ENCODE measurements at regions not wholly inside any gene's neighbourhood (a gene's known extent, or its start where the extent isn't known, plus 50 kb on each side); places are given as distances from the start of the nearest gene placed in this dataset.

DNA sequence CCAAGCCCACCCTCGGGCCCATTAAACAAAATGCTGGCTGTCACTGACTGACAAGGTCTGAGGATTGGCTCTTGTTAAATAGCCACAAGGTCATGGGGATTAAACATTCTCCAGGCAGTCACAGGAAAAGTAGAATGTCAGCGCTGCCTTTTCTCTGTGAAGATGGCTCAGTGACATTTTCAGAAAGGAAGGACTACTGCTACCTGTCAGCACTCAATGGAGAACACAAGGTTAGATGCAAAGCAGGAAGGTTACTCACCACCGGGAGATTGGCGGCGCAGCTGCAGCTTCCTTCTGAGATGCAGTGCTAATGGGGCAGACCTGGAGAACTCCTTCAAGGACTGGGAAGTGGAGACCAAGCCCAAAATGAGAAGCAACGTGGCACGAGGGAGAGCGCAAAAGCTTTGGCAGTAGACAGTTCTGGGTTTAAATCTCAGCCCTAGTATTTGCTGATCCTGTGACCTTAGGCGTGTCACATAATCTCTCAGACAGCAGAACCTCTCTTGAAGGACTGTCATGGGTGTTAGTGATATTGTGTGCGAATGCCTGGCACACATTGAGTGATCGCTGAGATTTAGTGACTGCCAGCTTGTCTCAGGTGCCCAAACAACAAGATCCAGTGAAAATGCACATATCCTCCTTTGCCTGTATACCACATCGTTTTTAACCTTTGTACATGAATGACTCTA is 213.1 kb upstream of the BOD1L1 start:
- Histone ChIP-seq H3K27ac (ENCODE audit: low read length) (peak overlapping the region; percentile 77), H3K36me3 (ENCODE audit: control insufficient read depth, insufficient read depth, low read length) (no peaks in the 10 kb centered on the region), H3K9me3 (ENCODE audit: control insufficient read depth, low read depth, low read length) (no peaks in the 10 kb centered on the region), H3K4me1 (ENCODE audit: control insufficient read depth, insufficient read depth, low read length) (peaks cover 16% of the 10 kb centered on the region), H3K4me3 (ENCODE audit: low read length) (peak overlapping the region; percentile 24), H3K27me3 (ENCODE audit: control insufficient read depth, insufficient read depth, low read length) (no peaks in the 10 kb centered on the region)
- WGBS (ENCODE audit: insufficient coverage, low lambda C conversion rate) = no CpG with 5 or more reads among the region's 12 CpGs
- peak in 1 of 2 donors; percentile 78 for DNase-seq

DNA sequence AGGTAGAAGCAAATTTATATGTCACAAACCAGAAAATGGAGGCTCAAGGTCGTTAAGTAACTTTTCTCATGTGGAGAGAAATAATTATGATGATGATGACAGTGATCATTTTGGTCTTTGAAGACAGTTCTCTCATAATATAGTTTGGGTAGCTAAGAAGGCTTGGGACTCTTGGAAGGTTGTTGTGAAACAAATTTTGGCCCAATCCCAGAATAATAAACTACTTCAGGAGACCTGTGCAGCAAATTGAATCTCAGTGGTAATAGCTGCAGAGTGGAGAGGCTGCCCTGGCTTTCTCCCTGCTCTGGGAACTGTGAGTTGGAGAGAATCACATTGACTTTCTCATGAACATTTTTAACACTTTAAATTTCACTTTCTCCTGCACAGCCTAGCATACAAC is 217.2 kb upstream of the BOD1L1 start:
- Histone ChIP-seq H3K4me1 (ENCODE audit: control insufficient read depth, insufficient read depth, low read length) (peaks cover 7% of the 10 kb centered on the region), H3K36me3 (ENCODE audit: control insufficient read depth, insufficient read depth, low read length) (no peaks in the 10 kb centered on the region), H3K4me3 (ENCODE audit: low read length) (no peak overlapping the region), H3K9me3 (ENCODE audit: control insufficient read depth, low read depth, low read length) (no peaks in the 10 kb centered on the region), H3K27me3 (ENCODE audit: control insufficient read depth, insufficient read depth, low read length) (no peaks in the 10 kb centered on the region), H3K27ac (ENCODE audit: low read length) (no peak overlapping the region)
- DNase-seq = no peak
- no CpG with 5 or more reads among the region's 1 CpG for WGBS (ENCODE audit: insufficient coverage, low lambda C conversion rate)

DNA sequence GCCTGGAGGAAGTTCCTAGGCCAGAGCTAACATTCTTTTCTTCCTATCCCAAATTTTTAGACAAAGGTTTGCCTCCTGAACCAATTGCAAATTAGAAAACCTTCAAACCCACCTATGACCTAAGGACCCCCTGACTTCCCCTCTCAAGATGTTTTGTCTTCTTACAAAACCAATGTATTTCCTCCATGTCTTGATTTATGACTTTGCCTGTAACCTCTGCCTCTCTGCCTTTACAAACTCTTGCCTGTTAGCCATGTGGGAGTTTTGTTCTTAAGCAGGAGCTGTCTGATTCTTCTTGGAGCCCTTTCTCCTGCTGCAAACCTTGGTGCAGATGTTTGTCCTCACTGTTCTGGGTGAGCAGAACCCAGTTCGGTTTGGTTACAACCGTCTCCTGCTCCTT is 222.3 kb upstream of the BOD1L1 start:
- DNase-seq = no peak
- Histone ChIP-seq H3K4me1 (ENCODE audit: control insufficient read depth, insufficient read depth, low read length) (no peaks in the 10 kb centered on the region), H3K9me3 (ENCODE audit: control insufficient read depth, low read depth, low read length) (no peaks in the 10 kb centered on the region), H3K27me3 (ENCODE audit: control insufficient read depth, insufficient read depth, low read length) (no peaks in the 10 kb centered on the region), H3K4me3 (ENCODE audit: low read length) (no peak overlapping the region), H3K36me3 (ENCODE audit: control insufficient read depth, insufficient read depth, low read length) (no peaks in the 10 kb centered on the region), H3K27ac (ENCODE audit: low read length) (no peak overlapping the region)
- WGBS (ENCODE audit: insufficient coverage, low lambda C conversion rate) = no CpG with 5 or more reads among the region's 2 CpGs

DNA sequence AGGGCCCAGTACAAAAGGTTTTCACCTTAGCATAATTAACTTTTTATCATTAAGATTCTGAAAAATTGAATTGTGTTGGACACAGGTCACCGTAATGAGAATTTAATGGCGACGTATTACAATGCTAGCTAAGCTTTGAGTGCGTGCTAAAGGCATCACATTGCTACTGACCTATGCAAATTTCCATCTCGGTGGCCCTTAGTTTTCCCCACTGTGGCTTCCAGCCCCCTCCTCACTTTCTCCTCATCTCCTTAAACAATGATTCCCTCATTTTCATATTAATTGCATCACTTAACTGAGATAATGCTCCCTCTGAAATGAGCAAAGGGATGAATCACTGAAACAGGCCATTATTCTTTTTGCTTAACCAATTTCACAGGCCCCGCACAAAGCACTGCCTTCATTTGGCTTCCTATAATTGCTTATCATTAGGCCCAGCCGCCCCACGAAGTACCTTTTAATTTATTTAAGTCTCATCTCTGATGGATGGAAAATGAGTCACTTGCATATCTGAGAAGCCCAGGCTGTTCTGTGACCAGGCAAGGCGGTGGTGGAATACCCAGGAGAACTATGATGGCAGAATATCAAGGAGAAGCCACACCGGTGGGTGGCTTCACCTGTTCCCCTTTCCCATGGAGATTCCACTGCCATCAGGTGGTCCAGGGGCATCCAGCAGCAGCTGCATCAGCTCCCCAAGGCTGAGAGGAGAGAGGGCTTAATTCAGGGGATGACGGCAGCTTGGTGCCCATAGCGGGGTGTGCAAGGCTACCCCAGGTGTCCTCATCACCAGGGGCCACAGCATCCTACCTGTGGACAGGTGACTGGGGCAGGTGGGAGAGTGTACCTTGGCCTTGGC is 223.8 kb upstream of the BOD1L1 start:
- no peak for DNase-seq
- H3K9me3 ChIP-seq (ENCODE audit: control insufficient read depth, low read depth, low read length) = no peaks in the 10 kb centered on the region
- H3K27ac ChIP-seq (ENCODE audit: low read length) = no peak overlapping the region
- no peak overlapping the region for H3K4me3 ChIP-seq (ENCODE audit: low read length)
- WGBS (ENCODE audit: insufficient coverage, low lambda C conversion rate) = 100% methylated on average over 1 of the region's 12 CpGs
- no peaks in the 10 kb centered on the region for H3K36me3 ChIP-seq (ENCODE audit: control insufficient read depth, insufficient read depth, low read length)
- peaks cover 8% of the 10 kb centered on the region for H3K4me1 ChIP-seq (ENCODE audit: control insufficient read depth, insufficient read depth, low read length)
- H3K27me3 ChIP-seq (ENCODE audit: control insufficient read depth, insufficient read depth, low read length) = no peaks in the 10 kb centered on the region

- Histone ChIP-seq H3K36me3 (ENCODE audit: control insufficient read depth, insufficient read depth, low read length) (no peaks in the 10 kb centered on the region), H3K27ac (ENCODE audit: low read length) (no peak overlapping the region), H3K9me3 (ENCODE audit: control insufficient read depth, low read depth, low read length) (no peaks in the 10 kb centered on the region), H3K4me3 (ENCODE audit: low read length) (no peak overlapping the region), H3K27me3 (ENCODE audit: control insufficient read depth, insufficient read depth, low read length) (no peaks in the 10 kb centered on the region), H3K4me1 (ENCODE audit: control insufficient read depth, insufficient read depth, low read length) (peaks cover 11% of the 10 kb centered on the region)
- WGBS (ENCODE audit: insufficient coverage, low lambda C conversion rate) = no CpG with 5 or more reads among the region's 1 CpG
- no peak for DNase-seq
These were observed 224.9 kb upstream of the BOD1L1 start for GRCh38 chr4:13852411-13852810.

DNA sequence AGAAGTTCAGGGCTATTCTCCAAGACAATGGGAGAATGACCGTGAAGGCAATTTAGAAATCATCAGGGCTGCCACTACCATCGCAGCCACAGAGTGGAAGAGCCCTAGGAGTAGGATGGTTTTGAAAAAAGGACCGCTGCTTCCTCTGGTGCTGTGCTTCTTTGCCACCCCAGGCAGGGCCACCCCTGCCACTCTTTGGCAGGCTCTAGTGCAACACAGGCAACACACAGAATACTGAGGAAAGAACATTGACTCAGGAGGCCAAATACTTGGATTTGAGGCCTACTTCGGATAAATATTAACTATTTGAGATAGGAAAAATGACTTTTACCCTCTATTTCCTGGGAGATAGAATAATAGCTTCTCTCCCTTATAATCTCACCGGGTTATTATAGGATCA is 228.9 kb upstream of the BOD1L1 start:
- no peaks in the 10 kb centered on the region for H3K9me3 ChIP-seq (ENCODE audit: control insufficient read depth, low read depth, low read length)
- peak overlapping the region; percentile 80 for H3K27ac ChIP-seq (ENCODE audit: low read length)
- H3K4me1 ChIP-seq (ENCODE audit: control insufficient read depth, insufficient read depth, low read length) = peaks cover 29% of the 10 kb centered on the region
- no peak overlapping the region for H3K4me3 ChIP-seq (ENCODE audit: low read length)
- H3K27me3 ChIP-seq (ENCODE audit: control insufficient read depth, insufficient read depth, low read length) = no peaks in the 10 kb centered on the region
- H3K36me3 ChIP-seq (ENCODE audit: control insufficient read depth, insufficient read depth, low read length) = no peaks in the 10 kb centered on the region
- 50% methylated on average over 2 of the region's 5 CpGs for WGBS (ENCODE audit: insufficient coverage, low lambda C conversion rate)
- DNase-seq = peak; percentile 42 to 84

GRCh38 chr4:13857397-13857796 is 229.9 kb upstream of the BOD1L1 start:
- Histone ChIP-seq H3K36me3 (ENCODE audit: control insufficient read depth, insufficient read depth, low read length) (no peaks in the 10 kb centered on the region), H3K9me3 (ENCODE audit: control insufficient read depth, low read depth, low read length) (peaks cover 7% of the 10 kb centered on the region), H3K4me3 (ENCODE audit: low read length) (no peak overlapping the region), H3K27me3 (ENCODE audit: control insufficient read depth, insufficient read depth, low read length) (no peaks in the 10 kb centered on the region), H3K4me1 (ENCODE audit: control insufficient read depth, insufficient read depth, low read length) (peaks cover 29% of the 10 kb centered on the region), H3K27ac (ENCODE audit: low read length) (peak overlapping the region; percentile 62)
- DNase-seq = no peak
- WGBS (ENCODE audit: insufficient coverage, low lambda C conversion rate) = no CpG with 5 or more reads among the region's 2 CpGs

DNA sequence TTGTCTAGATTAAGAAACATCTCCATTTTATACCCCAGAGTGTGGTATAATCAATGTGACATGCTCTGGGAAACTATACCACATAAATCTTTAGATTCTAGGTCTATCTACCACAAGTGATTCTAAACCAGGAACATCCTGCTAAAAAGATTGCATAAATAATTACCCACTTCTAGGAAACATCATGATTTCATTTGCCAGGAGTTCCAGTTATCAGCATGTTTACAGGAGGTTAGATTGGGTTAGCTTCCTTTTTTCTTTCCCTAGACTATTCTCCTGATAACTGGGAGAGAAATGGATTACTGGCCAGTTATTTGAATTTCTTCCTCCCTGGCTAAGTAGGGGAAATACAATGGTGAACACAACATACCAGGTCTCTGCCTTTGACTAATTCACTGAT is 230.3 kb upstream of the BOD1L1 start:
- peak overlapping the region; percentile 62 for H3K27ac ChIP-seq (ENCODE audit: low read length)
- no peaks in the 10 kb centered on the region for H3K27me3 ChIP-seq (ENCODE audit: control insufficient read depth, insufficient read depth, low read length)
- H3K9me3 ChIP-seq (ENCODE audit: control insufficient read depth, low read depth, low read length) = peaks cover 10% of the 10 kb centered on the region
- H3K4me3 ChIP-seq (ENCODE audit: low read length) = no peak overlapping the region
- H3K4me1 ChIP-seq (ENCODE audit: control insufficient read depth, insufficient read depth, low read length) = peaks cover 29% of the 10 kb centered on the region
- H3K36me3 ChIP-seq (ENCODE audit: control insufficient read depth, insufficient read depth, low read length) = no peaks in the 10 kb centered on the region
- peak in 1 of 2 donors; percentile 43 for DNase-seq

- DNase-seq = no peak
- no peaks in the 10 kb centered on the region for H3K27me3 ChIP-seq (ENCODE audit: control insufficient read depth, insufficient read depth, low read length)
- 89% methylated on average over 1 of the region's 3 CpGs for WGBS (ENCODE audit: insufficient coverage, low lambda C conversion rate)
- peaks cover 12% of the 10 kb centered on the region for H3K9me3 ChIP-seq (ENCODE audit: control insufficient read depth, low read depth, low read length)
- no peaks in the 10 kb centered on the region for H3K36me3 ChIP-seq (ENCODE audit: control insufficient read depth, insufficient read depth, low read length)
- H3K27ac ChIP-seq (ENCODE audit: low read length) = peak overlapping the region; percentile 62
- H3K4me3 ChIP-seq (ENCODE audit: low read length) = no peak overlapping the region
- peaks cover 29% of the 10 kb centered on the region for H3K4me1 ChIP-seq (ENCODE audit: control insufficient read depth, insufficient read depth, low read length)
These were observed 231.9 kb upstream of the BOD1L1 start for GRCh38 chr4:13859423-13859822.

DNA sequence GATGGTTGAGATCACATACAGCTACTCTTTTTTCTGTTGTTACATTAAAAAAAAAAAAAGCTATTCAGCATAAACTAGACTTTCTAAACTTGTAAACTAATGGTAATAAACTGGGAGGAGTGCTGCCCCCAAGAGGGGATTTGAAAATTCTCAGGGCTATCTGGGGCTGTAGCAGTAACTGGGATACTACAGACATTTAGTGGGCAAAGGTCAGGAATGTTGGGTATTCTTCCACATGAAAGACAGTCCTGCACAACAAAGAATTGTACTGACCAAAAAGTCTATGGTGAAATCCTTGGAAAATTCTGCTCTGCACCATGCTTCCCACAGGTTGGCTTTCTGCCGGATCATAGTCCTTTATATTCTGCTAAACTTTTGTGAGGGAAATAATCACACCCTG is 232.6 kb upstream of the BOD1L1 start:
- H3K4me1 ChIP-seq (ENCODE audit: control insufficient read depth, insufficient read depth, low read length) = peaks cover 29% of the 10 kb centered on the region
- H3K9me3 ChIP-seq (ENCODE audit: control insufficient read depth, low read depth, low read length) = peaks cover 12% of the 10 kb centered on the region
- no peak for DNase-seq
- no CpG with 5 or more reads among the region's 1 CpG for WGBS (ENCODE audit: insufficient coverage, low lambda C conversion rate)
- H3K27me3 ChIP-seq (ENCODE audit: control insufficient read depth, insufficient read depth, low read length) = no peaks in the 10 kb centered on the region
- H3K4me3 ChIP-seq (ENCODE audit: low read length) = no peak overlapping the region
- no peak overlapping the region for H3K27ac ChIP-seq (ENCODE audit: low read length)
- no peaks in the 10 kb centered on the region for H3K36me3 ChIP-seq (ENCODE audit: control insufficient read depth, insufficient read depth, low read length)
